Activated naive CD4-positive, alpha-beta T cell treated with anti-CD3 and anti-CD28 coated beads, Interleukin-2, amount 50 U/mL, for 24 hours (primary cell): ENCODE measurements at regions not wholly inside any gene's neighbourhood (a gene's known extent, or its start where the extent isn't known, plus 50 kb on each side); places are given as distances from the start of the nearest gene placed in this dataset.

Experiments used
- H3K27ac Mint-ChIP-seq: one replicate; pipeline ENCODE4 v1.8.0; 2021; ENCODE audit warnings: mild to moderate bottlenecking, mixed read lengths
- H3K27me3 Mint-ChIP-seq: one replicate; pipeline ENCODE4 v1.8.0; 2021; ENCODE audit warnings: mixed read lengths
- H3K36me3 Mint-ChIP-seq: one replicate; pipeline ENCODE4 v1.8.0; 2021; ENCODE audit warnings: mixed read lengths
- H3K4me1 Mint-ChIP-seq: one replicate; pipeline ENCODE4 v1.8.0; 2021; ENCODE audit warnings: mixed read lengths
- H3K4me3 Mint-ChIP-seq: one replicate; pipeline ENCODE4 v1.8.0; 2021; ENCODE audit warnings: mild to moderate bottlenecking, mixed read lengths
- H3K9me3 Mint-ChIP-seq: one replicate; pipeline ENCODE4 v1.8.0; 2021; ENCODE audit warnings: mixed read lengths

DNA sequence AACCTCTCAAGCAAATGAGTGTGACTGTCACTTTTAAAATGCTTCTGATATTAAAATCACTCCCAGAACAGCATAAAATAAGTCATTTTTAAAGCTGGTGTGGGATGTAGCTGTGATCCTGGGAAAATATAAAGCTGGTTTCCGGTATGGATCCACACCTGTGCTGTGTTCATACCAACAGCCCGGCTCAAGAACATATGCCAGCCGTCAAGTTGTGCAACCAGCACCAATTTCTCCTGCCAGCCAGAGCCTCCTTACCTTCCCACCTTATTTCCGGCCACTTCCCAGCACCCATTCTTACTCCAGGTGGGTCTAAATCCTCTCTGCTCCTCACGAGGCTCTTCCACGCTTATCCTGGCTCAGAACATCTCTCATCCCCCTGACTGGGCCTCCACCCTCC is 50.9 kb upstream of the RPS6KA2 start:
- H3K27ac Mint-ChIP-seq: no peak overlapping the region
- H3K27me3 Mint-ChIP-seq: peaks cover 2% of the 10 kb centered on the region
- H3K4me1 Mint-ChIP-seq: no peaks in the 10 kb centered on the region
- no peaks in the 10 kb centered on the region for H3K9me3 Mint-ChIP-seq
- no peaks in the 10 kb centered on the region for H3K36me3 Mint-ChIP-seq
- H3K4me3 Mint-ChIP-seq: no peak overlapping the region
